Ishikawa (cell line): ENCODE measurements at regions not wholly inside any gene's neighbourhood (a gene's known extent, or its start where the extent isn't known, plus 50 kb on each side); places are given as distances from the start of the nearest gene placed in this dataset.

Experiments used
- CEBPB ChIP-seq: IDR thresholded peaks from 2 replicates; pipeline ENCODE4 v1.6.1; 2012
- CREB1 ChIP-seq: IDR thresholded peaks from 2 replicates; pipeline ENCODE4 v1.6.1; 2012; ENCODE audit warnings: low read depth
- EGR1 ChIP-seq: IDR thresholded peaks from 2 replicates; pipeline ENCODE4 v1.6.1; 2012
- EP300 ChIP-seq: IDR thresholded peaks from 2 replicates; pipeline ENCODE4 v1.6.1; 2012; ENCODE audit warnings: borderline replicate concordance
- FOXM1 ChIP-seq: IDR thresholded peaks from 2 replicates; pipeline ENCODE4 v1.6.1; 2012; ENCODE audit warnings: low read depth, borderline replicate concordance
- RAD21 ChIP-seq: IDR thresholded peaks from 2 replicates; pipeline ENCODE4 v1.6.1; 2012; ENCODE audit warnings: low read depth
- TAF1 ChIP-seq: IDR thresholded peaks from 2 replicates; pipeline ENCODE4 v1.6.1; 2012; ENCODE audit warnings: low read depth, mild to moderate bottlenecking
- TCF12 ChIP-seq: IDR thresholded peaks from 2 replicates; pipeline ENCODE4 v1.6.1; 2012; ENCODE audit warnings: low read depth
- TEAD4 ChIP-seq: IDR thresholded peaks from 2 replicates; pipeline ENCODE4 v1.6.1; 2012
- YY1 ChIP-seq: IDR thresholded peaks from 2 replicates; pipeline ENCODE4 v1.6.1; 2012; ENCODE audit warnings: low read depth
- ZBTB7A ChIP-seq: IDR thresholded peaks from 2 replicates; pipeline ENCODE4 v1.6.1; 2012; ENCODE audit warnings: low read depth
- TF ChIP-seq, protein P1 (sequence below): IDR thresholded peaks from 2 replicates; pipeline ENCODE4 v1.6.1; 2012; ENCODE audit warnings: low read depth, mild to moderate bottlenecking
- TF ChIP-seq, protein P2 (sequence below): IDR thresholded peaks from 2 replicates; pipeline ENCODE4 v1.6.1; 2012

DNA sequence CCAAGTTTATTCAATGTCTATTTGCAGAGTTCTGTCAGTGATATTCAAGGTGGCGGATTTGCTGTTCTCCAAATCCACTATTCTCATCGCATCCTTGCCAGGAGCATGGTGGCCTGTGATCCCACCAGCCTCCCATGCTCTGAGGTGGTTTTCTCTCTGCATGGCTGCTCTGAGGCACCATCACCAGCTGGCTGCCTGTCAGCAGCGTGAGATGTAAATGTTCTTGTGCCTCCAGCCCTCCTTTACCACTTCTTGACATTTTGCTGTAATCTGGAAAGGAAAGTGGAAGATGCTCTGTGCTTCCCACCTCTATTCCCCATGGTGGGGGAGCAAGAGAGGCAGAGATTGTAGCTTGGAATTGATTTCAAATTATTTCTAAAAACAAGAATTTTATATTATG is 293.6 kb upstream of the SLC24A2 start:
- TF ChIP-seq TCF12 (no peak), FOXM1 (no peak), TAF1 (no peak), EP300 (no peak), EGR1 (no peak), TEAD4 (no peak), YY1 (no peak), CEBPB (no peak), RAD21 (no peak), CREB1 (no peak), ZBTB7A (no peak)
- TF ChIP-seq, protein P1, sequence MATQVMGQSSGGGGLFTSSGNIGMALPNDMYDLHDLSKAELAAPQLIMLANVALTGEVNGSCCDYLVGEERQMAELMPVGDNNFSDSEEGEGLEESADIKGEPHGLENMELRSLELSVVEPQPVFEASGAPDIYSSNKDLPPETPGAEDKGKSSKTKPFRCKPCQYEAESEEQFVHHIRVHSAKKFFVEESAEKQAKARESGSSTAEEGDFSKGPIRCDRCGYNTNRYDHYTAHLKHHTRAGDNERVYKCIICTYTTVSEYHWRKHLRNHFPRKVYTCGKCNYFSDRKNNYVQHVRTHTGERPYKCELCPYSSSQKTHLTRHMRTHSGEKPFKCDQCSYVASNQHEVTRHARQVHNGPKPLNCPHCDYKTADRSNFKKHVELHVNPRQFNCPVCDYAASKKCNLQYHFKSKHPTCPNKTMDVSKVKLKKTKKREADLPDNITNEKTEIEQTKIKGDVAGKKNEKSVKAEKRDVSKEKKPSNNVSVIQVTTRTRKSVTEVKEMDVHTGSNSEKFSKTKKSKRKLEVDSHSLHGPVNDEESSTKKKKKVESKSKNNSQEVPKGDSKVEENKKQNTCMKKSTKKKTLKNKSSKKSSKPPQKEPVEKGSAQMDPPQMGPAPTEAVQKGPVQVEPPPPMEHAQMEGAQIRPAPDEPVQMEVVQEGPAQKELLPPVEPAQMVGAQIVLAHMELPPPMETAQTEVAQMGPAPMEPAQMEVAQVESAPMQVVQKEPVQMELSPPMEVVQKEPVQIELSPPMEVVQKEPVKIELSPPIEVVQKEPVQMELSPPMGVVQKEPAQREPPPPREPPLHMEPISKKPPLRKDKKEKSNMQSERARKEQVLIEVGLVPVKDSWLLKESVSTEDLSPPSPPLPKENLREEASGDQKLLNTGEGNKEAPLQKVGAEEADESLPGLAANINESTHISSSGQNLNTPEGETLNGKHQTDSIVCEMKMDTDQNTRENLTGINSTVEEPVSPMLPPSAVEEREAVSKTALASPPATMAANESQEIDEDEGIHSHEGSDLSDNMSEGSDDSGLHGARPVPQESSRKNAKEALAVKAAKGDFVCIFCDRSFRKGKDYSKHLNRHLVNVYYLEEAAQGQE, result no peak
- TF ChIP-seq, protein P2, sequence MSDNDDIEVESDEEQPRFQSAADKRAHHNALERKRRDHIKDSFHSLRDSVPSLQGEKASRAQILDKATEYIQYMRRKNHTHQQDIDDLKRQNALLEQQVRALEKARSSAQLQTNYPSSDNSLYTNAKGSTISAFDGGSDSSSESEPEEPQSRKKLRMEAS, result no peak
